GM18511 (cell line): ENCODE measurements at regions not wholly inside any gene's neighbourhood (a gene's known extent, or its start where the extent isn't known, plus 50 kb on each side); places are given as distances from the start of the nearest gene placed in this dataset.

Experiments used
- ATAC-seq: cut with Tn5 transposase; IDR thresholded peaks from one replicate; pipeline ENCODE4 v1.9.1; 2021; ENCODE audit warnings: mild to moderate bottlenecking, moderate library complexity; ENCODE audit not compliant: unreplicated experiment

GRCh38 chr13:104357672-104358354, 1291.6 kb upstream of the SLC10A2 start:
- no peak for ATAC-seq

DNA sequence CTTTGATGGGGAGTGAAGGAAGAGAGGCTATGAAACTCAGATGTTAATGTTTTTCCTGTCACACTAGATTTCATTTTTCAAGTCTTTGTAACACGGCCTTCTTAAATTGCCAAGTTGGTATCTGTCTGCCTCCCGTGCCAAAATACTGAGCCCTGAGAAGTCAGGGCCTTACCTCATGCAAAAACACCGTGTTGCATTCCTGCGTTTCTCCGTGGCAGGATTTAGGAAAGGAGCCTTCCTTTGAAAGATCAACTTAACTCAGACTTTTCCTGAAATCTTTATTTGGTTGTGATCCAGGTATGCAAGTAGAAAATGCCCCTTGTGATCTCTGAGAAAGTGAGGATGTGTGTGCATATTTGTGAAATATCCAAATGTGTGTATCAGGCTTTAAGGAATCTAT, 1291.0 kb upstream of the SLC10A2 start:
- no peak for ATAC-seq

DNA sequence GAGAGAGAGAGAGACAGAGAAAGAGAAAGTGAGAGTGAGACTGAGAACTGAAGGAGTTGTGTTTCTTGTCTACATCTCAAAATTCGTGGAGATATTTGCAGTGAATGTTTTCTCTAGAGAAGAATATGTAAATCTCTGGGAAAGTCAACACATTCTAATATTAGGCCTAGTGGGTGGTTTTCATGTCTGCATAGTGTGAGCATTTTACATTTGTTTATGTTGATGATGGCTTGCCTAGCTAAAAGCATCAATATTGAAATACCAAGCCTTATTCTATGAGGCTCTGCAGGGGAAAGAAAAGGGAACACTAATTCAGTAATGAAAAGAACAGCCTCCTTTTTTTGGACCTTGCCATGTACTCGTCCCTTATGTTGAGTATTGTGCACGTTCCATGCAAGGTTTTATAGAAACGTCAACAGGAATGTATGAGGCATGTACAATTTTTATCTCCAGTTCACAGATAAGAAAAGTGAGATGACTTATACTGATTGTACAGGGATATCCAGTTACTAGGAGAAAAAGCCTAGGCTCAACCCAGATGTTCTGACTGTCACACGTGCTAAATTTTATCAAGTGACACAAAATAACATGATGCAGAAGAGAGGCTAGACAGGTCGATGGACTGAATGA, 1288.9 kb upstream of the SLC10A2 start:
- no peak for ATAC-seq

DNA sequence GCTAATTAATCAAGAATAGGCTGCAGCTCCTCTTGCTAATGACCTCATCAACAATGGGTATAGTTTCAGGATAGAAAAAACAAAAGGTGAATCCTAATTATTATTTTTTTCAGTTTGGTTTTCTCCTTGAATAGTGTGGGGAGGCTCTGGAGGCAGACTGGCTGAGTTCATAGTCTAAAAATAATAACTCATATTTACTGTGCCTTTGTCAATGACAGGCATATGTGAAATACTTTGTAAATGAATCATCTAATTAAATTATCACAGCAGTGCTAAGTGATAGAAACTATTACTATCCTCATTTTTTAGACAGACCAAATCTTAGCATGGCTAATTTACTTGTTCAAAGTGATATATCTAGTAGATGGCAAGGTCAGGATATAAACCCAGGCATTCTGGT, 1261.0 kb upstream of the SLC10A2 start:
- ATAC-seq, result no peak

DNA sequence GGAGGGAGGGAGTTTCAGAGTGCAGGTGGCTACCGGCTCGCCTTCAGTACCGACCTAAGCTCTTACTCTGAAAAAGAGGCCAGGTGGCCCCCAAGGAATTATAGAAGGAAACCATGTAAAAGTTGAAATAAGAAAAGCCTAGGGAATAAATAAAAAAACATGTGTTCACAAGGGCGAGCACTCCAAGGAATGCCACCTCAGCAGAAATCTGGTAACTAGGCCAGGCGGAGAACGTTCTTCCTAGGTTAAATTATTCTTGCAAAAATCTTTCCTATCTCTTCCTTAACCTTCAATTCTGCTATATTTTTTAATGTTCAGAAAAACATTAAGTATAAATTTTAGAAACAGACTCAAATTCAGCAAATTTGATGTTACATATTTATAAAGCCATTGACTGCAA, 1260.3 kb upstream of the SLC10A2 start:
- no peak for ATAC-seq

GRCh38 chr13:104321756-104322155, 1255.5 kb upstream of the SLC10A2 start:
- no peak for ATAC-seq

GRCh38 chr13:104320446-104320845, 1254.2 kb upstream of the SLC10A2 start:
- ATAC-seq, result no peak

DNA sequence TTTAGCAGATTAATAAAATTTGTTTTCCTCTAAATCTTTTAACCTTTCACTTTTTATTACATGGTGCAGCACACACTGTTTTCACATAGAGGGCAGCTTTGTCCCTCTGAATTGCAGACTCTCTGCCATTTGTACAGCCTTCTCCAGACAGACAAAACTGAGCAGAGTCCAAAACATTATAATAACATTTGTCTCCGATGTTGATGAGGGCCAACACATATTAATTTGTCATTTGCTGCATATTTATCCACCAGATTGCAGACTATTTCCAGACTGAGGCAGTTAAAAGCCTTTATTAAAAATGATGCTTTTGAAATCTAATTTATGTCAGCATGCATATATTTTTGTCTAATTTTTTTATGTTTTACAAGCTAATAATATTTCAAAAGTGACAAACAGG, 1251.9 kb upstream of the SLC10A2 start:
- no peak for ATAC-seq

GRCh38 chr13:104315606-104316005, 1249.4 kb upstream of the SLC10A2 start:
- no peak for ATAC-seq

DNA sequence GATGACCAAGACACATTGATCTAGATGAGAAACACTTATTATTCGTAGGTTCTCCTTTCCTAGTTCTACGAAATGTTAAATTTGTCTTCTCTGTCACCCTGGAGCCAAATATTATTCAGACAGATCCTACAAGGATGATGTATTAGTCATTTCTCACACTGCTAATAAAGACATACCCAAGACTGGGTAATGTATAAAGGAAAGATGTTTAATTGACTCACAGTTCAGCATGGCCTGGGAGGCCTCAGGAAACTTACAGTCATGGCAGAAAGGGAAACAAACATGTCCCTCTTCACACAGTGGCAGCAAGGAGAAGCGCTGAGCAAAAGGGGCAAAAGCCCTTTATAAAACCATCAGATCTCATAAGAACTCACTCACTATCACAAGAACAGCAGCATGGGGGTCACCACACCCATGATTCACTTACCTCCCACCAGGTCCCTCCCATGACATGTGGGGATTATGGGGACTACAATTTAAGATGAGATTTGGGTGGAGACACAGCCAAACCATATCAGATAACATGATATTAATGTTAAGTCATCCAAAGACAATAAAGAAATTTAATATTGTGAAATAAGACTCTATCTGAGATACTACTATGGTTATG, 1248.8 kb upstream of the SLC10A2 start:
- no peak for ATAC-seq

DNA sequence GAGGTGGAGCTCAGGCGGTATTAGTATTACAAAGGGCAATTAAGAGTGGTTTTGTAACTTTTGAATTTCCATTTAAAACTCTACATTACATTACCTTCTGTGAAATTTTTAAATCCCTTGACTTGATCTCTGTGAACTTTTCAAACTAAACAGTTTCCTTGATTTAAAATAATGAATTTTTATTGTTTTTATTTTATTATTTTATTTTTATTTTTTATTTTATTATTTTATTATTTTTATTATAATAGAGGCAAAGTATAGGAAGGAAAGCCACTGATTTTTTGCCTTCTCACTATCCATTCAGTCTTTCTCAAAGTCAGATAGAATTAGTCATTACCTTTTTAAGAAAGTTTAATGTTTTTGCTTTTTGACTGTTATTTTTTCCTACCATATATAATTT, 1248.1 kb upstream of the SLC10A2 start:
- ATAC-seq, result no peak

DNA sequence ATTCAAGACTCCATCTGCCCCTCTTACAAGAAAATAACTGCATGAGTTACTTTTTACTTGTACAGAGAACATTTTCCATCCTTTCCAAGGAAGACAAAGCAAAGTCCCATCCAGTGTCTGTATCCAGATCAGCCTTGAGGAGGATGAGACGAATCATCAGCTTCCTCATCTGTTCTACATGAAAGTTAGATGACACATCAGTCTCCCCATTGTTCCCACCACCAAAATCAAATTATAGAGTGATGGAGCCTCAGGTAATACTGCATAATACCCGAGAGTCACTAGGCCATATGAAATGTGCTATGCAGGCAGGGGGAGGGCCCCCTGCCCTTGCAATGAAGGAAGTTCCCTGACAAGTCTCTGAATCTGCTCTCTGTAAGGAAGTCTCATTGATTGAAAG, 1244.6 kb upstream of the SLC10A2 start:
- ATAC-seq, result no peak

- no peak for ATAC-seq
These were observed 1243.2 kb upstream of the SLC10A2 start for GRCh38 chr13:104309431-104309830.

DNA sequence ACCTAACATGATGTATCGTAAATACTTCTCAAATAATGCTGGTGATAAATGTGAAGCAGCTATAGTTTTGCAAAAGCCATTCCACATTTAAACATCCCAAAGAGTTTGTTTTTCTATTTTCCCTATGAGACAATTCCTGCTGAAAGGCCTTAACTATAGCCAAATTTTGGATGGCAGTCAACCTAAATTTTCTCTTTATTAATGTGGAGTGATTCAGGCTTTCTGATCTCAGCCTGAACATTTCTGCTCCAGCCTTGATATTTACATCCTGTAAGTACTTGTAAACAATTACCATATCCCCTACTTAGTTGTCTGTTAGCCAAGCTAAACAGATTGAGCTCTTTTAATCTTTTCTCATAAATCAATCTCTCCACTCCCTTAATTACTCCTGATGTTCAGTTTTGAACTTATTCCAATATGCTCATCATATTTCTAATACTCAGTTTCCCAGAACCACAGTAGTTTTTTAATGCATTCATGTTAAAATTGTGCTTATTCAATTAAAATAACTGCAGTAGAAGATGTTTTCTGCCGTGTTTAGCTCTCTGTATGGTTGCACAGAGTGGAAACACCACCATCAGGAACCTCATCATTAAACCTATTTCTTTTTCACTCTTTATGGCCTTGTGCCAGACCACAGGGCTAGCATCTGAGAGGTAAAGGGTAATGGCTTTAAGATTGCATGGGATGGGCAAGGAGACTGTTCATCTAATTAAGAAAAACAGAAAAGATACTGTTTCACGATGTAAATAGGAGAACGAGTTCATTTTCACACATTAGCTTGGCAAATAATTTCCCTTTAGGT, 1235.2 kb upstream of the SLC10A2 start:
- no peak for ATAC-seq

- ATAC-seq, result no peak
These were observed 1230.9 kb upstream of the SLC10A2 start for GRCh38 chr13:104297075-104297474.

DNA sequence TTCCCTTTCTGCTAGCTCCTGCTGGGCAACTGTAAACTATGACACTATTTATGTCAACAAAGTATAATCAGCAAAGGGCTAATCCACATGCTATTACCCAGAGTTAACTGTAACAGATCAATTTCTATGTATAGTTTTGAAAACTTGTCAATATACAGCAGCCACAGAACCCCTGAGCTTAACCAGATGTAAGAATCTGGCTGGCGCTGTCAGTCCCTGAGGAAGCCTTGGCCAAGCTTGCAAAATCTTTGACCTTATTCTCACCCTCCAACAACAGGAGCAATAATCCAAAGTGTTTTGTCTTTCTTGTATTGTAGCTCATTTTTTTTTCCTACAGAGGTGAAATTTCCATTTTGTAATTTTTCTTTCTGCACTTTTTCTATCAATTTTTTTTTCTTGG, 1230.1 kb upstream of the SLC10A2 start:
- no peak for ATAC-seq

- no peak for ATAC-seq
These were observed 1229.3 kb upstream of the SLC10A2 start for GRCh38 chr13:104295537-104295936.

- ATAC-seq, result no peak
These were observed 1223.2 kb upstream of the SLC10A2 start for GRCh38 chr13:104289400-104289799.

GRCh38 chr13:104288496-104288895, 1222.3 kb upstream of the SLC10A2 start:
- no peak for ATAC-seq

DNA sequence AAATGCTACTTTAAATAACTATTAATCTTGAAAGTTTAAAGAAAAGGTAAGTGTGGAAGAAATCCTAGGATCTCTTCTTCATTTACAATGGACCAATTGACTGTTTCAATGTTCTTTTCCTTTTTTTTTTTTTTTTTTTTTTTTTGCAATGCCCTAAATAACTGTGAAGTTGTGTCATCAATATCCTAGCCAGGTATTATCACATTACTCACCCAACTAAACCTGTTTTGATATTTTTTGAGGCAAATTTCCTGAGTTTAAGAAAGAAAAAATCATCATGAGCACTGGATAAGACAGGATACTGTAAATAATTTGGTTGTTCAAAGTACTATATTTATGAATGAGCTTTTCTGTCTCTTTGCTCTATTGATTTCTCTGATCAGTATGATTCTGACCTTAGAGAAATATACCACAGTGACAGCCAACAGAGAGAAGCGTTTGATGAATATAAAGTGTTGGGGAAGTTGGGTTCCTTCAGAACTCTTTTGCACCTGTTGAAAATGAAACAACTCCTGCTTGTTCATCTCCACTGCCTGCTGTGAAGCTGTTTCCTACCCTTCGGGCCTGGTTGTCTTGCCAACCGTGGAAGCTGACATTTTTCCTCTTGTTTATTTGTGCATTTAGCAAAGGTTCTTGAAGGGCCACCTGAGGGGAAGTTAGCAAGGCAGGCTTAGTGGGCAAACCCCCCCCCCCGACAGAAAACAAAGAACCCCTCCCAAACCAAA, 1220.5 kb upstream of the SLC10A2 start:
- ATAC-seq, result no peak

DNA sequence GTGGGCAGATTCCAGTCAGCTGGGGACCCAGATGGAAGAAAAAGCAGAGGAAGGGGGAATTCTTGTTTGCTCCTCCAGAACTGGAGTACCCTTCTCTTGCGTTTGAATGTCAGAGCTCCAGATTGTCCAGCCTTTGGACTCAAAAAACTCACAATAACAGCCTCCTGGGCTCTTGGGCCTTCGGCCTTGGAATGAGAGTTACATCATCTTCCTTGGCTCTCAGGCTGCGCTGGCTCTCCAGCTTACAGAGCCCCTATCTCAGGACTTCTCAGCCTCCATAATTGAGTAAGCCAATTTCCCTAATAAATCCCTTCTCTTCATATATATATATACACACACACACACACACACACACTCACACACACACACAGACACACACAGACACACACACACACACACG, 1215.7 kb upstream of the SLC10A2 start:
- no peak for ATAC-seq
